GM12878 (cell line): ENCODE measurements at regions not wholly inside any gene's neighbourhood (a gene's known extent, or its start where the extent isn't known, plus 50 kb on each side); places are given as distances from the start of the nearest gene placed in this dataset.

ENCODE experiments used
- ATAC-seq: fragments of 200-7000 bp; cut with Tn5 transposase; 3 replicates; pipeline ENCODE4 v1.9.1; 2020; ENCODE audit warnings: mild to moderate bottlenecking, moderate library complexity
- BruUV-seq: library from RNA; stranded (reverse); fragments of 400-500 nt; replicated peaks from 2 replicates; lab custom pipeline; 2021; lab: Mats Ljungman, UMichigan
- CTCF ChIA-PET: fragments of 300-600 bp; sonication (Branson Sonifier 250); formaldehyde crosslinking; extraction: SDS; loops from one replicate; lab custom pipeline; 2021; ENCODE audit warnings: inconsistent platforms; lab: Yijun Ruan, JAX
- POLR2A ChIA-PET: fragments of 350-600 bp; formaldehyde crosslinking; extraction: SDS; loops from one replicate; lab custom pipeline; 2021; ENCODE audit warnings: inconsistent platforms; lab: Charles Lee
- RAD21 ChIA-PET: fragments of 300-600 bp; sonication (Branson Sonifier 250); formaldehyde crosslinking; loops from one replicate; lab custom pipeline; 2023; ENCODE audit warnings: antibody characterized with exemption; ENCODE audit not compliant: unreplicated experiment; lab: Charles Lee
- SMC1A ChIA-PET: fragments of 300-600 bp; sonication (Branson Sonifier 250); formaldehyde crosslinking; loops from one replicate; lab custom pipeline; 2023; ENCODE audit not compliant: unreplicated experiment, uncharacterized antibody; lab: Charles Lee
- DNase-seq: peaks from one replicate; pipeline ENCODE4 v3.0.0-alpha.2; 2011; ENCODE audit warnings: low read depth, low spot score
- FAIRE-seq: peaks from 3 replicates; lab custom pipeline; 2011; peaks lifted over from hg19 to GRCh38; lab: Jason Lieb, UNC
- H2AFZ ChIP-seq: 2 replicates; pipeline ENCODE4 v1.6.0; 2011; ENCODE audit warnings: low read depth, low read length, control low read depth; ENCODE audit not compliant: control insufficient read depth
- H3K27ac ChIP-seq: 2 replicates; pipeline ENCODE4 v1.5.1; 2011; ENCODE audit warnings: control low read depth; ENCODE audit not compliant: control insufficient read depth, insufficient read depth
- H3K27me3 ChIP-seq, 2 experiments: replicated peaks in 1 of 2; 2 replicates each; pipeline versions ENCODE4 v1.6.0 to v1.6.1; 2011; ENCODE audit warnings: low read length in 1 of 2; ENCODE audit not compliant: control insufficient read depth in 2 of 2, insufficient read depth in 2 of 2
- H3K36me3 ChIP-seq, 2 experiments: 2 replicates each; pipeline ENCODE4 v1.5.1; 2011; ENCODE audit warnings: low read length in 1 of 2; ENCODE audit not compliant: control insufficient read depth in 2 of 2, insufficient read depth in 2 of 2
- H3K4me1 ChIP-seq: 2 replicates; pipeline ENCODE4 v1.6.1; 2011; ENCODE audit warnings: mild to moderate bottlenecking, low read length, moderate library complexity, mixed read lengths; ENCODE audit not compliant: control insufficient read depth, insufficient read depth
- H3K4me2 ChIP-seq: 2 replicates; pipeline ENCODE4 v1.6.0; 2011; ENCODE audit warnings: control low read depth; ENCODE audit not compliant: control insufficient read depth, insufficient read depth
- H3K4me3 ChIP-seq: fragments of 200-600 bp; sonication (generic); 2 replicates; pipeline ENCODE4 v1.5.1; 2016
- H3K79me2 ChIP-seq: 2 replicates; pipeline ENCODE4 v1.6.0; 2011; ENCODE audit warnings: low read length; ENCODE audit not compliant: control insufficient read depth, insufficient read depth
- H3K9ac ChIP-seq: 2 replicates; pipeline ENCODE4 v1.8.0; 2011; ENCODE audit warnings: low read length, control low read depth, mixed read lengths; ENCODE audit not compliant: control insufficient read depth, insufficient read depth
- H3K9me3 ChIP-seq: replicated peaks from 3 replicates; pipeline ENCODE4 v1.5.1; 2011; ENCODE audit warnings: mild to moderate bottlenecking, low read length; ENCODE audit not compliant: control insufficient read depth, insufficient read depth
- H4K20me1 ChIP-seq: 2 replicates; pipeline ENCODE4 v1.6.0; 2011; ENCODE audit not compliant: control insufficient read depth, insufficient read depth
- ASH2L ChIP-seq: fragments of 300-600, 200-600 bp; sonication (generic); IDR thresholded peaks from 2 replicates; pipeline ENCODE4 v1.6.1; 2017; ENCODE audit warnings: low read depth, mild to moderate bottlenecking, borderline replicate concordance
- CHD1 ChIP-seq: IDR thresholded peaks from 2 replicates; pipeline ENCODE4 v1.6.1; 2012; ENCODE audit warnings: low read depth, low read length, improper control_type of control experiment
- EZH2 ChIP-seq: IDR thresholded peaks from 2 replicates; pipeline ENCODE4 v1.6.1; 2012; ENCODE audit warnings: low read depth, mild to moderate bottlenecking, control low read depth, inconsistent platforms, low read length, borderline replicate concordance; ENCODE audit not compliant: control insufficient read depth
- FOXM1 ChIP-seq: IDR thresholded peaks from 2 replicates; pipeline ENCODE4 v1.6.1; 2012; ENCODE audit warnings: low read depth, mild to moderate bottlenecking, inconsistent platforms, low read length, moderate library complexity
- HDAC2 ChIP-seq: fragments of 200-600 bp; sonication (generic); IDR thresholded peaks from 2 replicates; pipeline ENCODE4 v1.6.1; 2017
- HDAC6 ChIP-seq: fragments of 200-600 bp; sonication (generic); IDR thresholded peaks from one replicate; pipeline ENCODE4 v1.8.0; 2017; ENCODE audit warnings: antibody characterized with exemption; ENCODE audit not compliant: unreplicated experiment
- LARP7 ChIP-seq: fragments of 450-650 bp; IDR thresholded peaks from 2 replicates; pipeline ENCODE4 v1.6.1; 2017; ENCODE audit warnings: mild to moderate bottlenecking
- MAX ChIP-seq: IDR thresholded peaks from 2 replicates; pipeline ENCODE4 v1.6.1; 2012; ENCODE audit warnings: low read depth, low read length, improper control_type of control experiment
- MTA2 ChIP-seq: fragments of 450-650 bp; IDR thresholded peaks from 2 replicates; pipeline ENCODE4 v1.6.1; 2016; ENCODE audit warnings: low read depth, mild to moderate bottlenecking, moderate library complexity
- MTA3 ChIP-seq: IDR thresholded peaks from 2 replicates; pipeline ENCODE4 v1.6.1; 2012; ENCODE audit warnings: low read length, inconsistent platforms, borderline replicate concordance
- SP1 ChIP-seq: IDR thresholded peaks from one replicate; pipeline ENCODE4 v1.6.1; 2011; ENCODE audit warnings: low read depth, low read length
- STAT3 ChIP-seq: IDR thresholded peaks from 2 replicates; pipeline ENCODE4 v1.6.1; 2011; ENCODE audit warnings: low read depth, low read length, improper control_type of control experiment
- TARDBP ChIP-seq: IDR thresholded peaks from 2 replicates; pipeline ENCODE4 v1.6.1; 2016; ENCODE audit warnings: borderline replicate concordance
- TCF12 ChIP-seq: IDR thresholded peaks from 2 replicates; pipeline ENCODE4 v1.6.1; 2011; ENCODE audit warnings: low read depth, mild to moderate bottlenecking, low read length
- TCF3 ChIP-seq: IDR thresholded peaks from 2 replicates; pipeline ENCODE4 v1.6.1; 2012; ENCODE audit warnings: low read depth, mild to moderate bottlenecking, low read length, borderline replicate concordance; ENCODE audit not compliant: insufficient read depth
- USF1 ChIP-seq: IDR thresholded peaks from 2 replicates; pipeline ENCODE4 v1.6.1; 2011; ENCODE audit warnings: borderline replicate concordance, low read depth, mild to moderate bottlenecking, moderate library complexity, mixed read lengths, low read length; ENCODE audit not compliant: insufficient read depth; ENCODE audit errors: extremely low read length
- in situ Hi-C: fragments of 300-500 bp; cut with MboI; formaldehyde crosslinking; loops from 9 replicates; pipeline ENCODE4 v1.14.3; 2018; ENCODE audit warnings: mixed read lengths
- intact Hi-C: fragments of 100-400 bp; cut with micrococcal nuclease; formaldehyde crosslinking; loops from one replicate; pipeline ENCODE4 v1.14.2; 2022; ENCODE audit not compliant: unreplicated experiment

- intact Hi-C loops, result no loop called here
- in situ Hi-C loops, result no loop called here
- no peak for TF ChIP-seq MTA2
- TF ChIP-seq MAX, result no peak
- no peak for TF ChIP-seq TARDBP
- TF ChIP-seq USF1, result no peak
- TF ChIP-seq TCF3, result no peak
- no peak for TF ChIP-seq SP1
- no peak for TF ChIP-seq LARP7
- TF ChIP-seq FOXM1, result no peak
- TF ChIP-seq STAT3, result no peak
- no peak for TF ChIP-seq CHD1
- TF ChIP-seq TCF12, result no peak
- no peak for TF ChIP-seq MTA3
- no peak for TF ChIP-seq HDAC2
- no peak for TF ChIP-seq ASH2L
- no peak for TF ChIP-seq HDAC6
- no peak for TF ChIP-seq EZH2
- no peaks in the 10 kb centered on the region for H4K20me1 ChIP-seq
- CTCF ChIA-PET, result interaction anchor here (1.0 kb wide), 2 partner anchors 19 to 119 kb away, joined by 3 read pairs; no protein-coding TSS in a partner anchor
- no peaks in the 10 kb centered on the region for H3K79me2 ChIP-seq
- no TSS peak for BruUV-seq
- H3K27ac ChIP-seq, result no peak overlapping the region
- H2AFZ ChIP-seq, result no peak overlapping the region
- H3K4me2 ChIP-seq, result no peak overlapping the region
- no peak overlapping the region for H3K4me3 ChIP-seq
- POLR2A ChIA-PET, result no interaction called here
- ATAC-seq, result no peak
- RAD21 ChIA-PET, result no interaction called here
- DNase-seq, result no peak
- no peaks in the 10 kb centered on the region for H3K36me3 ChIP-seq
- SMC1A ChIA-PET, result interaction anchor here (0.9 to 1.0 kb wide), 2 partner anchors 12 to 169 kb away, joined by 3 read pairs; no protein-coding TSS in a partner anchor
- FAIRE-seq, result no peak
- H3K27me3 ChIP-seq, result no peaks in the 10 kb centered on the region
- no peaks in the 10 kb centered on the region for H3K4me1 ChIP-seq
- no peaks in the 10 kb centered on the region for H3K9me3 ChIP-seq
- H3K9ac ChIP-seq, result no peak overlapping the region
These were observed 72.7 kb upstream of the EDNRA start for GRCh38 chr4:147408189-147408588.
